ENCODE measurements at regions not wholly inside any gene's neighbourhood (a gene's known extent, or its start where the extent isn't known, plus 50 kb on each side); places are given as distances from the start of the nearest gene placed in this dataset.

DNA sequence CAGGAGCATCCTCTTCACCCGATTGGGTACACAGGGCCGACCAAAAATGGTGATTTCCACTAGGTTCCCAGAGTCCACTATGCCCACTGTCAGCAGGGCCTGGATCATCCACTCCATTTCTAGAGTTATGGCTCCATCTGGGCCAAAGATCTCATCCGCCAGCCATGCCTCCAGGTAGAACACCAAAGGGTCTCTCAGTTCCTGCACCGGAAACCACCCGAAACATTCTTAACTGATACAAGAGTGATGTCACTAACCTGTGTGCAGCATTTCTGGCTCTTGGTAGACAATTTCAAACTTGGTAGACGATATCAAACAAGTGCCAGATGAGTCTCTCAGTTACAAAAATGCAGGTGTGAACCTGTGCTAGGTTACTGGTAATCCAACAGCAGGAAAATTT lies 306.1 kb downstream of the BCOR start:
- FAIRE-seq = no peak
- Histone ChIP-seq H3K79me2 (ENCODE audit: control insufficient read depth, insufficient read depth, low read length) (no peaks in the 10 kb centered on the region), H3K9me1 (ENCODE audit: control insufficient read depth, insufficient read depth, low read length) (no peaks in the 10 kb centered on the region), H3K4me2 (ENCODE audit: insufficient read depth, low read length) (no peak overlapping the region), H3K36me3 (ENCODE audit: control insufficient read depth, insufficient read depth, low read length) (no peaks in the 10 kb centered on the region), H3K27me3 (ENCODE audit: control insufficient read depth in 2 of 2, insufficient read depth in 2 of 2, low read length in 2 of 2) (no peaks in the 10 kb centered on the region), H4K20me1 (replicated peaks; ENCODE audit: control insufficient read depth, insufficient read depth, low read length) (no peaks in the 10 kb centered on the region), H3K9ac (ENCODE audit: insufficient read depth in 1 of 2, low read depth in 2 of 2, low read length in 2 of 2) (no peak overlapping the region), H3K4me1 (replicated peaks in 1 of 2; ENCODE audit: control insufficient read depth in 2 of 2, insufficient read depth in 2 of 2, low read length in 2 of 2) (no peaks in the 10 kb centered on the region; a peak in 1 of 5 replicates), H3K9me3 (replicated peaks; ENCODE audit: control insufficient read depth, insufficient read depth, low read depth, low read length) (no peaks in the 10 kb centered on the region), H3K4me3 (no peak overlapping the region), H2AFZ (ENCODE audit: low read depth, low read length) (no peak overlapping the region), H3K27ac (ENCODE audit: extremely low read depth, low read depth, low read length) (no peak overlapping the region)
- 24% methylated on average over 6 of the region's 6 CpGs for WGBS (ENCODE audit: insufficient coverage, low coverage, missing lambda C conversion rate)
- BruUV-seq (replicated peaks) = no TSS peak
- DNase-seq (ENCODE audit: extremely low read depth in 1 of 4, low spot score in 3 of 4) = no peak
- ChIA-PET POLR2A (no interaction called here), CTCF (ENCODE audit: low intra/inter-chr PET ratio) (no interaction called here)
- intact Hi-C loops (cut with micrococcal nuclease) = no loop called here
- in situ Hi-C loops (cut with MboI) = no loop called here
- ATAC-seq = no peak
- no peak for TF ChIP-seq MTA2 (IDR thresholded peaks at IDR 0.05; ENCODE audit: low read depth)
- TF ChIP-seq SREBF2 (CRISPR knock-in tag; IDR thresholded peaks at IDR 0.05) = no peak
- no peak for TF ChIP-seq ZBTB7A (IDR thresholded peaks at IDR 0.05; ENCODE audit: borderline replicate concordance, control insufficient read depth, low read depth, low read length)
- no peak for TF ChIP-seq MECOM (CRISPR knock-in tag; IDR thresholded peaks at IDR 0.05)
- TF ChIP-seq, protein P1, sequence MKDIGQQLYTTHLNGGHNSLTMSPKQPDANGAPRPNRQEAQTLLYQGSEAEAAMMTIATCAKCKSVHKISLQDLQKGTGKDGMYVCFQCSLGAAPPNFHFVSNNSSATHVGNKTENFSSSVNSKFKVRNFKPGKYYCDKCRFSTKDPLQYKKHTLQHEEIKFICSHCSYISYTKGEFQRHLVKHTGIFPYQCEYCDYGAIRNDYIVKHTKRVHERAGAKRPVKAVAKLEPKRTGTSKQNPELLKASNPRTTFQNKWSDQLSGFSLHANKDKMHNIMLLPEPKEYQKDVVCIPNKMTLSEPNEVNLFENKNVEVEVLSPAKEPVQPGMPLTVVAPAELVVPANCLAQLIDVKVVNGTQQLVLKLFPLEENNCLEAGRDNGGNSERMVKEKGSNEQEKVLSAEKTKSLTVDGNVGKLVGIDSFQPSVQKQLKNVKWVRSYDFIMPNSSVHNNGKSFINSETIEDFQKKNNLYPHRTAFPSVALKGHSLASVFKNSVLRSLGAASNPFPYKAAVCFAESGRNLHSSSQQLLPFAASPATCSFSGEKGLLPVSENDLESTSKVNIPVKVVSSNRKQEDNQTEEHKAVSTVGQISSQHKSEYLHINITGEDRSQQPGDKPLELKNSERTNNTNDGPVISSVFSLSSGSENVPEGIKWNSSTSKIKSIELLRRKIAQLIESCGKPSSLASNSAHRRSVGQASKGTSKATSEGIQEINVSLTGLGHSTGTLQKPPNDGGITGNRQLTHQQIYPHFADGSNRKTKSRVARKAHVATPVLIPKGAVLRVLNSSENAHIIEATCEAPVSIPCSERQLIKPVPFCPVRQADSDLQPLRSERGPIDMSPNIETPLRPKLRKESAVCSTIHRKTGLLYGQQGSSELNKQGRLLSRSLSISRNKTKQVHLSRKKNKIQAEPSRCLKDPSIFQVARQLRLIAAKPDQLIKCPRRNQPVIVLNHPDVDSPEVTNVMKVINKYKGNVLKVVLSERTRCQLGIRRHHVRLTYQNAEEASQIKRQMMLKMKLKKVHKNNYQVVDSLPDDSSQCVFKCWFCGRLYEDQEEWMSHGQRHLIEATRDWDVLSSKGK (CRISPR knock-in tag; IDR thresholded peaks at IDR 0.05) = no peak
- TF ChIP-seq NFATC3 (IDR thresholded peaks at IDR 0.05) = no peak
- no peak for TF ChIP-seq CEBPG (CRISPR knock-in tag; IDR thresholded peaks at IDR 0.05)
- TF ChIP-seq CEBPG (tag; conservative IDR thresholded peaks at IDR 0.05 in 1 of 2, IDR thresholded peaks at IDR 0.05 in 1 of 2) = no peak
- TF ChIP-seq, protein P2, sequence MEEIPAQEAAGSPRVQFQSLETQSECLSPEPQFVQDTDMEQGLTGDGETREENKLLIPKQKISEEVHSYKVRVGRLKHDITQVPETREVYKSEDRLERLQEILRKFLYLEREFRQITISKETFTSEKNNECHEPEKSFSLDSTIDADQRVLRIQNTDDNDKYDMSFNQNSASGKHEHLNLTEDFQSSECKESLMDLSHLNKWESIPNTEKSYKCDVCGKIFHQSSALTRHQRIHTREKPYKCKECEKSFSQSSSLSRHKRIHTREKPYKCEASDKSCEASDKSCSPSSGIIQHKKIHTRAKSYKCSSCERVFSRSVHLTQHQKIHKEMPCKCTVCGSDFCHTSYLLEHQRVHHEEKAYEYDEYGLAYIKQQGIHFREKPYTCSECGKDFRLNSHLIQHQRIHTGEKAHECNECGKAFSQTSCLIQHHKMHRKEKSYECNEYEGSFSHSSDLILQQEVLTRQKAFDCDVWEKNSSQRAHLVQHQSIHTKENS (CRISPR knock-in tag; IDR thresholded peaks at IDR 0.05) = no peak
- TF ChIP-seq, protein P3, sequence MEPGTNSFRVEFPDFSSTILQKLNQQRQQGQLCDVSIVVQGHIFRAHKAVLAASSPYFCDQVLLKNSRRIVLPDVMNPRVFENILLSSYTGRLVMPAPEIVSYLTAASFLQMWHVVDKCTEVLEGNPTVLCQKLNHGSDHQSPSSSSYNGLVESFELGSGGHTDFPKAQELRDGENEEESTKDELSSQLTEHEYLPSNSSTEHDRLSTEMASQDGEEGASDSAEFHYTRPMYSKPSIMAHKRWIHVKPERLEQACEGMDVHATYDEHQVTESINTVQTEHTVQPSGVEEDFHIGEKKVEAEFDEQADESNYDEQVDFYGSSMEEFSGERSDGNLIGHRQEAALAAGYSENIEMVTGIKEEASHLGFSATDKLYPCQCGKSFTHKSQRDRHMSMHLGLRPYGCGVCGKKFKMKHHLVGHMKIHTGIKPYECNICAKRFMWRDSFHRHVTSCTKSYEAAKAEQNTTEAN (CRISPR knock-in tag; IDR thresholded peaks at IDR 0.05) = no peak
- no peak for TF ChIP-seq DMBX1 (CRISPR knock-in tag; IDR thresholded peaks at IDR 0.05; ENCODE audit: borderline replicate concordance)
- no peak for TF ChIP-seq ZNF785 (CRISPR knock-in tag; IDR thresholded peaks at IDR 0.05)
- TF ChIP-seq PTRF (tag; IDR thresholded peaks at IDR 0.05) = no peak
- TF ChIP-seq PHF8 (IDR thresholded peaks at IDR 0.05; ENCODE audit: borderline replicate concordance, low read length) = no peak
- no peak for TF ChIP-seq HDAC6 (IDR thresholded peaks at IDR 0.05; ENCODE audit: low read depth, low read length)
- TF ChIP-seq, protein P4, sequence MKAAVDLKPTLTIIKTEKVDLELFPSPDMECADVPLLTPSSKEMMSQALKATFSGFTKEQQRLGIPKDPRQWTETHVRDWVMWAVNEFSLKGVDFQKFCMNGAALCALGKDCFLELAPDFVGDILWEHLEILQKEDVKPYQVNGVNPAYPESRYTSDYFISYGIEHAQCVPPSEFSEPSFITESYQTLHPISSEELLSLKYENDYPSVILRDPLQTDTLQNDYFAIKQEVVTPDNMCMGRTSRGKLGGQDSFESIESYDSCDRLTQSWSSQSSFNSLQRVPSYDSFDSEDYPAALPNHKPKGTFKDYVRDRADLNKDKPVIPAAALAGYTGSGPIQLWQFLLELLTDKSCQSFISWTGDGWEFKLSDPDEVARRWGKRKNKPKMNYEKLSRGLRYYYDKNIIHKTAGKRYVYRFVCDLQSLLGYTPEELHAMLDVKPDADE (conservative IDR thresholded peaks at IDR 0.05; ENCODE audit: control insufficient read depth, low read depth, low read length) = no peak
- no peak for TF ChIP-seq ZNF146 (CRISPR knock-in tag; IDR thresholded peaks at IDR 0.05; ENCODE audit: unreplicated experiment)
